ENCODE measurements at regions not wholly inside any gene's neighbourhood (a gene's known extent, or its start where the extent isn't known, plus 50 kb on each side); places are given as distances from the start of the nearest gene placed in this dataset.

DNA sequence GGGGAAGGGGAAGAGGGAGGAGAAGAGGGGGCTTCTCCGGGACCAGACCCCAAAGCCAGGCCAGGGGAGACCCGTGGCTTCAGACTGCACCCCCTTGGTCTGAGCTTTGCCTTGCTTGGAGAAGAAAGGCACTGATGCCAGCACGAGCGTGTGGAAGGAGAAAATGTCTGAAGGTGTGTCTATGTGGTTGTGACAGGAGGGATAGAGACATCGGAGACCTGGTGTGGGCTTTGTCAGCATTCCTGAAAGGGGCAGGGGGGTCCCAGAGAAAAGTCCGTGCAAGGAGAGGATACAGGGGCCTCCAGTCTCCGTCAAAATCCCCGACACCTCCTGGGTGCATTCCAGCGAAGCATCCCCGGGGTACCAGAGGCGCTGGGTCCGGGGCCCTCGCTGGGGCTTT, 139.0 kb upstream of the LHX5 start:
- TF ChIP-seq, protein P1, sequence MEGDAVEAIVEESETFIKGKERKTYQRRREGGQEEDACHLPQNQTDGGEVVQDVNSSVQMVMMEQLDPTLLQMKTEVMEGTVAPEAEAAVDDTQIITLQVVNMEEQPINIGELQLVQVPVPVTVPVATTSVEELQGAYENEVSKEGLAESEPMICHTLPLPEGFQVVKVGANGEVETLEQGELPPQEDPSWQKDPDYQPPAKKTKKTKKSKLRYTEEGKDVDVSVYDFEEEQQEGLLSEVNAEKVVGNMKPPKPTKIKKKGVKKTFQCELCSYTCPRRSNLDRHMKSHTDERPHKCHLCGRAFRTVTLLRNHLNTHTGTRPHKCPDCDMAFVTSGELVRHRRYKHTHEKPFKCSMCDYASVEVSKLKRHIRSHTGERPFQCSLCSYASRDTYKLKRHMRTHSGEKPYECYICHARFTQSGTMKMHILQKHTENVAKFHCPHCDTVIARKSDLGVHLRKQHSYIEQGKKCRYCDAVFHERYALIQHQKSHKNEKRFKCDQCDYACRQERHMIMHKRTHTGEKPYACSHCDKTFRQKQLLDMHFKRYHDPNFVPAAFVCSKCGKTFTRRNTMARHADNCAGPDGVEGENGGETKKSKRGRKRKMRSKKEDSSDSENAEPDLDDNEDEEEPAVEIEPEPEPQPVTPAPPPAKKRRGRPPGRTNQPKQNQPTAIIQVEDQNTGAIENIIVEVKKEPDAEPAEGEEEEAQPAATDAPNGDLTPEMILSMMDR (IDR thresholded peaks at IDR 0.05; ENCODE audit: low read length) = no peak
- TF ChIP-seq EZH2 (optimal IDR thresholded peaks at IDR 0.05; ENCODE audit: low read depth, low read length) = no peak
